K562 (cell line): ENCODE measurements at regions not wholly inside any gene's neighbourhood (a gene's known extent, or its start where the extent isn't known, plus 50 kb on each side); places are given as distances from the start of the nearest gene placed in this dataset.

ENCODE experiments used
- MCM3 ChIP-seq: fragments of 450-650 bp; IDR thresholded peaks from 2 replicates; pipeline ENCODE4 v1.6.1; 2016
- MCM5 ChIP-seq: fragments of 450-650 bp; IDR thresholded peaks from 2 replicates; pipeline ENCODE4 v1.6.1; 2016; ENCODE audit warnings: low read depth
- NFE2 ChIP-seq: IDR thresholded peaks from 2 replicates; pipeline ENCODE4 v1.6.1; 2014; ENCODE audit warnings: antibody characterized with exemption, low read depth
- TAF9B ChIP-seq: fragments of 450-650 bp; IDR thresholded peaks from 2 replicates; pipeline ENCODE4 v1.6.1; 2018; ENCODE audit warnings: mild to moderate bottlenecking; ENCODE audit not compliant: partially characterized antibody
- ZBTB2 ChIP-seq: fragments of 450-650 bp; IDR thresholded peaks from 2 replicates; pipeline ENCODE4 v1.6.1; 2016; ENCODE audit warnings: antibody characterized with exemption
- ZKSCAN8 ChIP-seq: fragments of 200-800 bp; sonication (Bioruptor generic); IDR thresholded peaks from 2 replicates; pipeline ENCODE4 v1.6.1; 2016; ENCODE audit warnings: missing genetic modification characterization, missing compliant biosample characterization
- ZNF282 ChIP-seq: sonication (generic); formaldehyde crosslinking; IDR thresholded peaks from 2 replicates; pipeline ENCODE4 v1.8.1; 2023; ENCODE audit warnings: missing genetic modification reagents
- ZNF76 ChIP-seq: fragments of 250-450 bp; sonication (Bioruptor Pico); IDR thresholded peaks from 2 replicates; pipeline ENCODE4 v1.4.0; 2020; ENCODE audit warnings: mild to moderate bottlenecking, moderate library complexity, borderline replicate concordance
- TF ChIP-seq, protein P1 (sequence below): fragments of 250-450 bp; sonication (Bioruptor Pico); IDR thresholded peaks from 2 replicates; pipeline ENCODE4 v1.5.0; 2022; ENCODE audit warnings: mild to moderate bottlenecking
- TF ChIP-seq, protein P2 (sequence below), 2 experiments: fragments of 450-650 bp; IDR thresholded peaks; 2 replicates each; pipeline ENCODE4 v1.6.1; 2016; ENCODE audit warnings: mild to moderate bottlenecking in 2 of 2, borderline replicate concordance in 1 of 2, low read depth in 1 of 2, moderate library complexity in 1 of 2
- TF ChIP-seq, protein P3 (sequence below), 2 experiments: IDR thresholded peaks; 2 replicates each; pipeline ENCODE4 v1.6.1; 2011; ENCODE audit warnings: borderline replicate concordance in 1 of 2, control low read depth in 1 of 2, low read depth in 1 of 2, low read length in 1 of 2, mild to moderate bottlenecking in 1 of 2, mixed read lengths in 1 of 2, moderate library complexity in 1 of 2; ENCODE audit not compliant: insufficient read depth in 1 of 2, insufficient read length in 1 of 2, poor library complexity in 1 of 2, severe bottlenecking in 1 of 2; ENCODE audit errors: extremely low read depth in 1 of 2

DNA sequence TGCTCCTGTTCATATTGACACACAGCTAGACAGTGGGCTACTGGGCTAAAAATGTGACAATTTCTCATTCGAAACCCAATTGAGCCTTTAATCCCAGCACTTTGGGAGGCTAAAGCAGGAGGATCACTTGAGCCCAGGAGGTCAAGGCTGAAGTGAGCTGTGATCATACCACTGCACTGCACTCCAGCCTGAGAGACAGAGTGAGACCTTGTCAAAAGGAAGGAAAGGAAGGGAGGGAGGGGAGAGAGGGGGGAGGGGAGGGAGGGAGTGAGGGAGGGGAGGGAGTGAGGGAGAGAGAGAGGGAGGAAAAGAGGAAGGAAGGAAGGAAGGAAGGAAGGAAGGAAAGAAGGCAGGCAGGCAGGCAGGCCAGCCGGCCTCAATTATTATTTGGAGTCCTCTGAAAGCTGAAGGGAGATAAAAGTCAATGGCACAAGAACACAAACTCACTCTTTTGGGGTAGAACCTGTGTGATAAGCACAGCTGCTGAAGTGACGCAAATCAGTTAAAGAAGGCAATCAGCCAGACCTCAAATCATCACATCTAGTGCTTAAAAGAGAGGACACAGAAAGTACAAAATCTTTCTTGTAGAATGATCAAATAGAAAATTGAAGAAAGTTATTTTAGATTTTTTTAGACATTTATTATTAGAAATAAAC lies 98.1 kb downstream of the CCDC71L start (continued):
- TF ChIP-seq ZNF282 (CRISPR knock-in tag): no peak
- TF ChIP-seq, protein P1, sequence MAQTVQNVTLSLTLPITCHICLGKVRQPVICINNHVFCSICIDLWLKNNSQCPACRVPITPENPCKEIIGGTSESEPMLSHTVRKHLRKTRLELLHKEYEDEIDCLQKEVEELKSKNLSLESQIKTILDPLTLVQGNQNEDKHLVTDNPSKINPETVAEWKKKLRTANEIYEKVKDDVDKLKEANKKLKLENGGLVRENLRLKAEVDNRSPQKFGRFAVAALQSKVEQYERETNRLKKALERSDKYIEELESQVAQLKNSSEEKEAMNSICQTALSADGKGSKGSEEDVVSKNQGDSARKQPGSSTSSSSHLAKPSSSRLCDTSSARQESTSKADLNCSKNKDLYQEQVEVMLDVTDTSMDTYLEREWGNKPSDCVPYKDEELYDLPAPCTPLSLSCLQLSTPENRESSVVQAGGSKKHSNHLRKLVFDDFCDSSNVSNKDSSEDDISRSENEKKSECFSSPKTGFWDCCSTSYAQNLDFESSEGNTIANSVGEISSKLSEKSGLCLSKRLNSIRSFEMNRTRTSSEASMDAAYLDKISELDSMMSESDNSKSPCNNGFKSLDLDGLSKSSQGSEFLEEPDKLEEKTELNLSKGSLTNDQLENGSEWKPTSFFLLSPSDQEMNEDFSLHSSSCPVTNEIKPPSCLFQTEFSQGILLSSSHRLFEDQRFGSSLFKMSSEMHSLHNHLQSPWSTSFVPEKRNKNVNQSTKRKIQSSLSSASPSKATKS (CRISPR knock-in tag): peak; percentile 69; the same call in 1 of the 2 replicates
- TF ChIP-seq, protein P2, sequence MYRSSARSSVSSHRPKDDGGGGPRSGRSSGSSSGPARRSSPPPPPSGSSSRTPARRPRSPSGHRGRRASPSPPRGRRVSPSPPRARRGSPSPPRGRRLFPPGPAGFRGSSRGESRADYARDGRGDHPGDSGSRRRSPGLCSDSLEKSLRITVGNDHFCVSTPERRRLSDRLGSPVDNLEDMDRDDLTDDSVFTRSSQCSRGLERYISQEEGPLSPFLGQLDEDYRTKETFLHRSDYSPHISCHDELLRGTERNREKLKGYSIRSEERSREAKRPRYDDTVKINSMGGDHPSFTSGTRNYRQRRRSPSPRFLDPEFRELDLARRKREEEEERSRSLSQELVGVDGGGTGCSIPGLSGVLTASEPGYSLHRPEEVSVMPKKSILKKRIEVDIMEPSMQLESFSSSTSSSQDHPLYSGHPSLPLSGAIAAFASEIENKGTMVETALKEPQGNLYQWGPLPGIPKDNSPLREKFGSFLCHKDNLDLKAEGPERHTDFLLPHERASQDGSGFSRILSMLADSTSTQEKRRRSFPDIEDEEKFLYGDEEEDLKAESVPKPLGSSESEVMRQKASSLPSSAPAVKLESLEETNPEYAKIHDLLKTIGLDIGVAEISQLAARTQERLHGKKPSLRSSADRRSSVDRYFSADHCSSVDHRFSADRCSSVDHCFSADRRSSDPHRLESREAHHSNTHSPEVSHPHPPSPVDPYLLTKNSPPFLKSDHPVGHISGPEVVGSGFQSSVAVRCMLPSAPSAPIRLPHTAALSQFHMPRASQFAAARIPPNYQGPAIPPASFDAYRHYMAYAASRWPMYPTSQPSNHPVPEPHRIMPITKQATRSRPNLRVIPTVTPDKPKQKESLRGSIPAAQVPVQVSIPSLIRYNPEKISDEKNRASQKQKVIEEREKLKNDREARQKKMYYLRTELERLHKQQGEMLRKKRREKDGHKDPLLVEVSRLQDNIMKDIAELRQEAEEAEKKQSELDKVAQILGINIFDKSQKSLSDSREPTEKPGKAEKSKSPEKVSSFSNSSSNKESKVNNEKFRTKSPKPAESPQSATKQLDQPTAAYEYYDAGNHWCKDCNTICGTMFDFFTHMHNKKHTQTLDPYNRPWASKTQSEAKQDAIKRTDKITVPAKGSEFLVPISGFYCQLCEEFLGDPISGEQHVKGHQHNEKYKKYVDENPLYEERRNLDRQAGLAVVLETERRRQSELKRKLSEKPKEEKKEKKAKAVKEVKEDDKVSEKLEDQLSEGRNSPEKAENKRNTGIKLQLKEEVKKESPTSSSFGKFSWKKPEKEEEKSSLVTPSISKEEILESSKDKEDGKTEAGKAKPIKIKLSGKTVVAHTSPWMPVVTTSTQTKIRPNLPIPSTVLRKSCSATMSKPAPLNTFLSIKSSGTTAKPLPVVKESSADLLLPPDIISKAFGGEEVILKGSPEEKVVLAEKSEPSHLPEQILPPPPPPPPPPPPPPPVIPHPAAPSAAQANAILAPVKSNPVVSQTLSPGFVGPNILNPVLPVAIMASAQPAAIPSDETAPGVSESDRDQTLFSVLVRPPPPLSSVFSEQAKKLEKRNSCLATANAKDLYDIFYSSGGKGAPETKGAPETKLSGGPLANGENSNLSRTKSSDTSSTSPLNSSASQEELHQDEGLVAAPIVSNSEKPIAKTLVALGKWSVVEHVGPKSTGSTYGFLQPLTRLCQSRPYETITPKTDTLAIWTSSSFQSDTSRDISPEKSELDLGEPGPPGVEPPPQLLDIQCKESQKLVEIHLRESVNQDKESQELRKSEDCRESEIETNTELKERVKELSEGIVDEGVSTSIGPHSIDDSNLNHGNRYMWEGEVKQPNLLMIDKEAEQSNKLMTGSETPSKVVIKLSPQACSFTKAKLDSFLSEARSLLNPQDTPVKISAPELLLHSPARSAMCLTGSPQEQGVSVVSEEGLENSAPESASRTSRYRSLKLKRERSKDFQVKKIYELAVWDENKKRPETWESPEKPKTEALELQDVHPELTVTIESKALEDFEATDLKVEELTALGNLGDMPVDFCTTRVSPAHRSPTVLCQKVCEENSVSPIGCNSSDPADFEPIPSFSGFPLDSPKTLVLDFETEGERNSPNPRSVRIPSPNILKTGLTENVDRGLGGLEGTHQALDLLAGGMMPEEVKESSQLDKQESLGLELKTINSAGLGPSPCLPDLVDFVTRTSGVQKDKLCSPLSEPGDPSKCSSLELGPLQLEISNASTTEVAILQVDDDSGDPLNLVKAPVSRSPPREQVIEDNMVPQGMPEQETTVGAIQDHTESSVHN (IDR thresholded peaks at IDR 0.05; ENCODE audit: borderline replicate concordance in 1 of 2, low read depth in 1 of 2): peak in 1 of 2 experiments; percentile 40; a peak in 1 of 4 replicates
- no peak for TF ChIP-seq MCM5
- TF ChIP-seq, protein P3, sequence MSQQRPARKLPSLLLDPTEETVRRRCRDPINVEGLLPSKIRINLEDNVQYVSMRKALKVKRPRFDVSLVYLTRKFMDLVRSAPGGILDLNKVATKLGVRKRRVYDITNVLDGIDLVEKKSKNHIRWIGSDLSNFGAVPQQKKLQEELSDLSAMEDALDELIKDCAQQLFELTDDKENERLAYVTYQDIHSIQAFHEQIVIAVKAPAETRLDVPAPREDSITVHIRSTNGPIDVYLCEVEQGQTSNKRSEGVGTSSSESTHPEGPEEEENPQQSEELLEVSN (IDR thresholded peaks at IDR 0.05; ENCODE audit: borderline replicate concordance in 1 of 2, extremely low read depth in 1 of 2, insufficient read depth in 1 of 2, insufficient read length in 1 of 2, low read depth in 1 of 2, low read length in 1 of 2, poor library complexity in 1 of 2, severe bottlenecking in 1 of 2): no peak
- TF ChIP-seq ZBTB2: peak; percentile 25; the same call in 1 of the 2 replicates
- peak; percentile 38 for TF ChIP-seq TAF9B
- no peak; the same call in 1 of the 2 replicates for TF ChIP-seq ZKSCAN8 (CRISPR knock-in tag)
- TF ChIP-seq ZNF76 (CRISPR knock-in tag): no peak
- TF ChIP-seq MCM3: no peak
- peak; percentile 43; the same call in 1 of the 2 replicates for TF ChIP-seq NFE2
